Activated naive CD4-positive, alpha-beta T cell treated with anti-CD3 and anti-CD28 coated beads, Interleukin-2, amount 50 U/mL, for 72 hours (primary cell): ENCODE measurements at regions not wholly inside any gene's neighbourhood (a gene's known extent, or its start where the extent isn't known, plus 50 kb on each side); places are given as distances from the start of the nearest gene placed in this dataset.
A peak's percentile ranks its signal among the peaks of the same experiment; 100 is the strongest.

Source experiments
- ATAC-seq, 2 donors: fragments of 150-1000 bp; cut with Tn5 transposase; 2 replicates each; pipeline ENCODE4 v1.10.0; 2021; ENCODE audit warnings: mild to moderate bottlenecking in 2 of 2, moderate library complexity in 2 of 2
- DNase-seq, 2 donors: peaks; one replicate each; pipeline ENCODE4 v3.0.0; 2021 to 2022; ENCODE audit warnings: low spot score in 2 of 2
- H3K27ac Mint-ChIP-seq, 2 donors: one replicate each; pipeline ENCODE4 v1.8.0; 2022; ENCODE audit warnings: mild to moderate bottlenecking in 2 of 2, mixed read lengths in 2 of 2
- H3K36me3 Mint-ChIP-seq, 2 donors: one replicate each; pipeline ENCODE4 v1.8.0; 2022; ENCODE audit warnings: mixed read lengths in 2 of 2
- H3K9me3 Mint-ChIP-seq, 2 donors: one replicate each; pipeline ENCODE4 v1.8.0; 2022; ENCODE audit warnings: mixed read lengths in 2 of 2

DNA sequence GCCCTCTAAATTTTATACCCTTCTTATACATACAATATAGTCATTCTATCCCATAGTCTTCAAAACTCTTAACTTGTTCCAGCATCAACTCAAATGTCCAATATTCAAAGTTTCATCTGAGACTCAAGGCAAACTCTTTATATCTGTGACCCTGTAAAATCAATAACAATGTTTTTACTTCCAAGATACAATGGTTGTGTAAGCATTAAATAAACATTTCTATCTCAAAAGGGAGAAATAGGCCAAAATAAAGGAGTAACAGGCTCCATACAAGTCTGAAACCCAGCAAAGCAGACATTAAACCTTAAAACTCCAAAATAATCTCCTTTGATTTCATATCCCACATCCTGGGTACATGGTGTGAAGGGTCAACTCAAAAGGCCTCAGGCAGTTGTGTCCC, 1299.1 kb downstream of the MRPL39 start:
- DNase-seq, result no peak
- Mint-ChIP-seq H3K36me3 (no peaks in the 10 kb centered on the region), H3K9me3 (peaks cover 0 to 7% of the 10 kb centered on the region in 2 donors), H3K27ac (no peak overlapping the region)
- no peak for ATAC-seq

- DNase-seq (no peak), ATAC-seq (no peak)
- no peaks in the 10 kb centered on the region for H3K36me3 Mint-ChIP-seq
Measured at GRCh38 chr21:24302400-24302799, 1304.9 kb downstream of the MRPL39 start.

DNA sequence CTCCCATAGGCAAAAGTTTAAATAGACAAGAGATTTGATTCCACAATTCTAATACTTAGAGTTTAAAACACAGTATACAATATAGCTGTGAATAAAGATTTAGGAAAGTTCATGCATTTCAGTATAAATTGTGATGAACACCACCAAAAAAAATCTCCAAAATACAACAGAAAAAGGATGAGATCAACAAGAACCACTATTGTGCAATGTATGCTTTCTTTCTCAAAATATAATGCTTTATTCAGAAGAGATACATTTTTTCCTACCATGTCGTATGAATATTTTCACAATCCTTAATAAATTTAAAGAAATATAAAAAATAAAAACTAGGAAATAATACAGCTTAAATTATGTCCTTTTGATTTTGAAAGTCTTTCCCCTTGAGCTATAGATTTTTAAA, 1309.2 kb downstream of the MRPL39 start:
- Mint-ChIP-seq H3K36me3 (no peaks in the 10 kb centered on the region), H3K27ac (no peak overlapping the region), H3K9me3 (no peaks in the 10 kb centered on the region)
- DNase-seq (no peak), ATAC-seq (no peak)

More at GRCh38 chr21:24302400-24302799, 1304.9 kb downstream of the MRPL39 start:
- no peak overlapping the region for H3K27ac Mint-ChIP-seq
- no peaks in the 10 kb centered on the region for H3K9me3 Mint-ChIP-seq

DNA sequence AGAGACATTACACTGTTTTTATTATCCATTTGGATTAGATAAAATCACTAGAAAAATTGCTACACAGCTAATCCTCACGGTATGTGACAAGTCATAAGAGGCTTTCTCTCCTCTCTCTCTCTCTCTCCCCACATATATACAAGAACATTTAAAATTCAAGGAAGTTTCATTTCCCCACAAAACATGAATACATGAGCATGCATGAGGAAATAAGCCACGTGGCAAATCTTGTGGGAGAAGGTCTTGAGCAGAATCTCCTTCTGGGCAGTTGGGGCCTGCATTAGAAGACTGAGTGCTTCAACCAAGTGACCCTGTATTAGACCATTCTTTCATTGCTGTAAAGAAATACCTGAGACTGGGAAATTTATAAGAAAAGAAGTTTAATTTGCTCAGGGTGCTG, 1313.1 kb downstream of the MRPL39 start:
- peak overlapping the region in 1 of 2 donors; percentile 25 for H3K27ac Mint-ChIP-seq
- H3K36me3 Mint-ChIP-seq, result no peaks in the 10 kb centered on the region
- H3K9me3 Mint-ChIP-seq, result no peaks in the 10 kb centered on the region
- DNase-seq, result no peak
- ATAC-seq, result no peak

GRCh38 chr21:24290151-24290833, 1317.0 kb downstream of the MRPL39 start:
- ATAC-seq, result peak; percentile 75 to 87
- peak overlapping the region in 1 of 2 donors; percentile 53 for H3K27ac Mint-ChIP-seq
- no peaks in the 10 kb centered on the region for H3K36me3 Mint-ChIP-seq
- no peaks in the 10 kb centered on the region for H3K9me3 Mint-ChIP-seq
- DNase-seq, result peak in 1 of 2 donors; percentile 6

DNA sequence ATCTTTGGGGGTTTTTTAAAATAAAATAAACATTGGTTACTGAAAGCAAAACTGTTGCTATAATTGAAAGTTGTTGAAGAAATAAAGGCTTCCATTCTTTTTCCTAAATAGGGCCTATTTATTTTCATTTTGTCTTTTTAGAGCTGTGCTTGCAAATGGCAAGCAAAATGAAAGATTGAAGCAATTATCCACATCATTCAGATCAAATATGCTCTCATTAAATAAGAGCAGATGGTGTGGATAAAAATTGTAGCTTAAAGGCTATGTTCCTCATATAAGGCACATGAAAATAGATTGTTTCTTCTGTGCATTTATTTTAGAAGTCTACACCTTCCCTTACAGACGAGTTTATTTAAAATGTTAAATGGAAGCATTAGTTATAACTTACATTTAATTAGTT, 1317.7 kb downstream of the MRPL39 start:
- DNase-seq, result no peak
- no peaks in the 10 kb centered on the region for H3K9me3 Mint-ChIP-seq
- no peak overlapping the region for H3K27ac Mint-ChIP-seq
- ATAC-seq, result no peak
- no peaks in the 10 kb centered on the region for H3K36me3 Mint-ChIP-seq

GRCh38 chr21:24280596-24280995, 1326.7 kb downstream of the MRPL39 start:
- Mint-ChIP-seq H3K36me3 (no peaks in the 10 kb centered on the region), H3K9me3 (no peaks in the 10 kb centered on the region), H3K27ac (no peak overlapping the region)
- DNase-seq (no peak), ATAC-seq (no peak)

DNA sequence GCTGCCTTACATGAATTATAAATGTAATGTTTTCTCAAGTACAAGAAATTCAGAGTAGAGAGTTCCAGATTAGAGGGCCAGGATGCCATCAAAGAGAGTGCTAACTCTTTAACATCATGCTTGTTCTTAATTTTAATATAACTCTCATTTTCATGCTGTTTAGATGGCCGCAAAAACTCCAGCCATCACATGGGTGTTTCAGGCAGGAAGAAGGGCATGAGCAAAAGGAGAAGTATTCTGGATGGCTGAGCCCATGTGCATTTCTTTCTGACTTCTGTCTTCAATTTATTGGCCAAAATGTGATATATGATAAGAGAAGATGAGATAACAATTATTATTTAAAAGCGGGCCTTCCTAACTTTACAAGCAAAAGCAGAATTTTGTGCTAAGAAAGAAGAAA, 1328.6 kb downstream of the MRPL39 start:
- H3K36me3 Mint-ChIP-seq, result no peaks in the 10 kb centered on the region
- ATAC-seq (no peak), DNase-seq (no peak)
- no peaks in the 10 kb centered on the region for H3K9me3 Mint-ChIP-seq
- H3K27ac Mint-ChIP-seq, result no peak overlapping the region

GRCh38 chr21:24276204-24276603, 1331.1 kb downstream of the MRPL39 start:
- no peak for ATAC-seq
- Mint-ChIP-seq H3K36me3 (no peaks in the 10 kb centered on the region), H3K27ac (no peak overlapping the region), H3K9me3 (no peaks in the 10 kb centered on the region)
- no peak for DNase-seq

- ATAC-seq (no peak), DNase-seq (no peak)
- Mint-ChIP-seq H3K9me3 (no peaks in the 10 kb centered on the region), H3K27ac (no peak overlapping the region), H3K36me3 (no peaks in the 10 kb centered on the region)
Measured at GRCh38 chr21:24275616-24276015, 1331.7 kb downstream of the MRPL39 start.

GRCh38 chr21:24272521-24272938, 1334.8 kb downstream of the MRPL39 start:
- H3K27ac Mint-ChIP-seq, result no peak overlapping the region
- no peak for ATAC-seq

DNA sequence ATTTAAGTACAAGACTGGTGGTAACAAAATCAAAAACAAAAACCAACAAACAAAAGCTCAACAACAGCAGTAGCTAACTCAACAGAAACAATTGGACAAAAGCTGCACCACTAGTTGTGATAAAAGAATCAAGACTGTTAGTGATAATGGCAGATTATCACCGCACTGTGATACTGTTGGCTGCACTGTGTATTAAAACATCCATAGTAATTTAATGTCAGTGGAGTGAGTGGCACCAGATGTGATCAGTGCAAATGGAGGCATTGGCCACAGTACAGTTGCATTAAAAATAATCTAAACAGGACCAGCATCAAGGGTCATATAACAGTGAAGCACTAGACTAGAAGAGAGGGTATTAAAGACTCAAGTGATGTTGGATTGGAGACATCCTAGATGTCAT, 1341.3 kb downstream of the MRPL39 start:
- no peaks in the 10 kb centered on the region for H3K9me3 Mint-ChIP-seq
- ATAC-seq (no peak), DNase-seq (no peak)
- H3K27ac Mint-ChIP-seq, result no peak overlapping the region
- H3K36me3 Mint-ChIP-seq, result no peaks in the 10 kb centered on the region

More at GRCh38 chr21:24272521-24272938, 1334.8 kb downstream of the MRPL39 start:
- H3K36me3 Mint-ChIP-seq, result no peaks in the 10 kb centered on the region
- no peak for DNase-seq
- H3K9me3 Mint-ChIP-seq, result no peaks in the 10 kb centered on the region

DNA sequence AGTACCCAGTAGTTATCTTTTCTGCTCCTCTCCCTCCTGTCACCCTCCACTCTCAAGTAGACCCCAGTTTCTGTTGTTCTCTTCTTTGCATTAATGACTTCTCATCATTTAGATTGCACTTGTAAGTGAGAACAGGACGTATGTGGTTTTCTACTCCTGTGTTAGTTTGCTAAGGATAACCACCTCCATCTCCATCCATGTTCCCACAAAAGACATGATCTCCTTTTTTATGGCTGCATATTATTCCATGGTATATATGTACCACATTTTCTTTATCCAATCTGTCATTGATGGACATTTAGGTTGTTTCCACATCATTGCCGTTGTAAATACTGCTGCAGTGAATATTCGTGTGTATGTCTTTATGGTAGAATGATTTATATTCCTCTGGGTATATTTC, 1346.5 kb downstream of the MRPL39 start:
- DNase-seq (no peak), ATAC-seq (no peak)
- no peak overlapping the region for H3K27ac Mint-ChIP-seq
- peaks cover 0 to 4% of the 10 kb centered on the region in 2 donors for H3K9me3 Mint-ChIP-seq
- no peaks in the 10 kb centered on the region for H3K36me3 Mint-ChIP-seq

DNA sequence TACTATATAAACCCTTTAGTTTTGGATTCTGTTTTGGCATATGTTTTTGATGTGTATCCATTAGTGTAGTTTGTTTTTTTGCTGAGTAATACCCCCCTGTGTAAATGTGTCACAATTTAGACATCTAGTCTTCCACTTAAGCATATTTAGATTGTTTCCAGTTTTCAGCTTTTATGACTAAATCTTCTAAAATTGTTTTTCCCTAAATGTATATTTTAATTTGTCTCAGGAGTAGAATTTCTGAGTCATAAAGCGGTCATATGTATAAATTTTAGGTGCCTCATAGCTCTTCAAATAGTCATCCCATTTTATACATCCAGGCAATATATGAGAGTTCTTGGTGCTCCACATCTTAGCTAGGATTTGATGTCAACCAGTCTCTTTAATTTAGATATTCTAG, 1348.0 kb downstream of the MRPL39 start:
- no peak overlapping the region for H3K27ac Mint-ChIP-seq
- ATAC-seq (peak in 1 of 2 donors; percentile 28), DNase-seq (no peak)
- H3K36me3 Mint-ChIP-seq, result no peaks in the 10 kb centered on the region
- peaks cover 0 to 8% of the 10 kb centered on the region in 2 donors for H3K9me3 Mint-ChIP-seq

DNA sequence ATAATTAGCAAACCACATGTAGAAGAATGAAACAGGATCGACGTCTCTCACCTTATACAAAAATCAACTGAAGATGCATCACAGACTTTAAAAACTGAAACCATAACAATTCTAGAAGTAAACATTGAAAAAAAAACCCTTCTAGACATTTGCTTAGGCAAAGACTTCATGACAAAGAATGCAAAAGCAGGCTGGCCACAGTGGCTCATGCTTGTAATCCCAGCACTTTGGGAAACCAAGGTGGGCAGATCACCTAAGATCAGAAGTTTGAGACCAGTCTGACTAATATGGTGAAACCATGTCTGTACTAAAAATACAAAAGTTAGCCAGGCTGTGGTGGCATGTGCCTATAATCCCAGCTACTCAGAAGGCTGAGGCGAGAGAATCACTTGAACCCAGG, 1351.7 kb downstream of the MRPL39 start:
- ATAC-seq (peak; percentile 22 to 51), DNase-seq (no peak)
- no peaks in the 10 kb centered on the region for H3K36me3 Mint-ChIP-seq
- no peak overlapping the region for H3K27ac Mint-ChIP-seq
- H3K9me3 Mint-ChIP-seq, result peaks cover 0 to 5% of the 10 kb centered on the region in 2 donors

GRCh38 chr21:24225431-24225830, 1381.8 kb downstream of the MRPL39 start:
- DNase-seq (no peak), ATAC-seq (peak in 1 of 2 donors; percentile 51)
- no peaks in the 10 kb centered on the region for H3K9me3 Mint-ChIP-seq
- no peaks in the 10 kb centered on the region for H3K36me3 Mint-ChIP-seq
- no peak overlapping the region for H3K27ac Mint-ChIP-seq

DNA sequence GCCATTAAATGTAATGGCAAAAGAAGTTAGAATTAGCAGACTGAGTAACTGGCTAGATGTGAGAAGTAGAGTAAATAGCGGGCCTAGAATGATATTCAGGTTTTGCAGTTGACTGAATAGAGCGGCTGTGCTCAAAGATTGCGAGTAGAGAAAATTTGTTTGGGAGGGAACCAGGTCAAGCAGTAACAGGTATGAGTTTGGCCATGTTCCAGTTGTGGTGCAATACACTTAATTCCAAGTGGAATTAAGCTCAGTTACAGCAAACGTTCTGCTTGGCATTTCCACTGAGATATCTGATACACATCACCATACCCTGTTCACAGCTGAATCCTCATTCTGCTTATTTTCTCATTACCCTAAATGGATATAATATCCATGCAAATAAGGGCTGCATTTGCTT, 1382.9 kb downstream of the MRPL39 start:
- Mint-ChIP-seq H3K27ac (no peak overlapping the region), H3K9me3 (no peaks in the 10 kb centered on the region), H3K36me3 (no peaks in the 10 kb centered on the region)
- ATAC-seq (no peak), DNase-seq (no peak)

- ATAC-seq (no peak), DNase-seq (no peak)
- H3K36me3 Mint-ChIP-seq, result no peaks in the 10 kb centered on the region
- H3K27ac Mint-ChIP-seq, result no peak overlapping the region
- H3K9me3 Mint-ChIP-seq, result no peaks in the 10 kb centered on the region
Measured at GRCh38 chr21:24223624-24224023, 1383.7 kb downstream of the MRPL39 start.
